ENCODE measurements at regions not wholly inside any gene's neighbourhood (a gene's known extent, or its start where the extent isn't known, plus 50 kb on each side); places are given as distances from the start of the nearest gene placed in this dataset.

DNA sequence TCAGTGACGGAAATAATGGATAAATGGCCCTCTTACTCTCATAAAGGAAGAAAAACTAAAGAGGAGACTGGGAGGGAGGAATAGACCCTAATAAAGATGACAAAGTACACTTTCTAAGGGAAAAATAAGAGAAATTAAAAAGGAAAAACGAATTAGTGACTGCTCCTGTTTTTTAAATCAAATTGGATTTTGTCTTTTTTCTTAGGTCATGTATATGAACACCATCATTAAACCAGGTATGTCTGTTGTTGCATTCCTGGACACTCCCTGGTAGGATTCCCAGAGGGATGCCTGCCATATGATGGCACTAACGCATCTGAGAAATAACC lies 59.4 kb upstream of the BTN3A2 start:
- DNase-seq (ENCODE audit: low read depth in 2 of 2): no peak

DNA sequence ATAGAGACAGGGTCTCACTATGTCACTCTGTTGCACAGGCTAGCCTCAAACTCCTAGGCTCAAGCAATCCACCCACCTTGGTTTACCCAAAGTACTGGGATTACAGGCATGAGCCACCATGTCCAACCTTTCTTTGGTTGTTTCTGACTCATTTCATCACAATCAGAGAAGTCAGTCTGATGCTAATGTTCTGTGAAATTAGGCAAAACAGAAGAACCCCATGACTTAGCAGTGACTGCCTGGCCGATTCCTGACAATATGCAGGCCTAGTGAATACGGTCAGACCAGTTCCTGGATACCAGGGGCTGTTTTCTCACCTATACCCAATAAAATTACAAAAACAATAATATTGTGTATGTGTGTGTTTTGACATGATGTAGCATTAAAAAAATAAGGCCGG lies 58.8 kb upstream of the BTN3A2 start:
- DNase-seq (ENCODE audit: low read depth in 2 of 2): no peak

DNA sequence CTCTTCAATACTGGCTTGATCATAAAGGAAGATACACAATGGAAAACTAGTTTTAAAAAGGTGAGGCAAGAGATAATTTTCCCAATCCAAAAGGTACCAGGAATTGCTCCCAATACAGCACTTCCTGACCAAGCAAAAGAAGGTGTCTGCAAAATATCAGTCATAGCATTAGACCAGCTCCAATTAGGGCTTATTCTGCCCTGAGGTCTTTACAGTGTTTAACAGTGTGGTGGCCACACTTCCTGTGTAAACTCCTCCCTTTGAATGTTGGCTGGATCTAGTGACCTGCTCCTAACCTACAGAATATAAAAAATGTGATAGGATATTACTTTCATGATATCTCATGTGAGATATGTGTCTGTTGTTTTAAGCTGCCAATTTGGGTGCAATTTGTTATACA lies 57.1 kb upstream of the BTN3A2 start:
- no peak for DNase-seq (ENCODE audit: low read depth in 2 of 2)

DNA sequence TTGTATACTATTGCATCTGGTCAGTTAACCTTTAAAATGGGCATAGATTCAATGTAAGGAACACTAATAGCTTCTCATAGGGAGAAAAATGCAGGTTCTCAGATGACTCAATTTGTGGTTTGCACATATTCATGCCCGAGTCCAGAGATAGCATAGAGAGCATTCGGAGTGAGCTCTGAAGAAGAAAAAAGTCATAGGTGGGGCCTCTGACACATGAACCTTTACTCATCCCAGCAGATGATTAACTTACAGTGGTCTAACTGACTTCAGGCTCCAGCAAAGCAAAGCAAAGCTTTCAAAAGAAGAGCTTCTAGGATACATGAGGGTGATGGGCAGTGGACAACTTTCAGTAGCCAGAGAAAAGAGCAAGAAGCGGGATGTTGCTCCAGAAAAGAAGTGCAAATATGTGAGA lies 55.3 kb upstream of the BTN3A2 start:
- DNase-seq (ENCODE audit: low read depth in 2 of 2): no peak

DNA sequence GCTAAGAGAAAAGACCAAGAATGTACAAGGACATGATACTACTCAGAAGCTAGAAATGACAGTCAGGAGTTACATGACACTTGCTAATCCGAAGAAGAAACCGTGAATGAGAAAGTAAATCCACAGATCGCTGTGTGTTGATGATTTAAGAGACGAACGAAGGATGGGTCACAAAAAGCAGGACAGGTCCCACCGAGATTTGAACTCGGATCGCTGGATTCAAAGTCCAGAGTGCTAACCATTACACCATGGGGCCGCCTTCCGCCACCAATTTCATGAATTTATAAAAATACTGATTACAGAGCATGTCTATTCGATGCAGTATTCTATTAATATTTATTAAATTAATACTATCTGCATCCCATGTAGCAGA lies 54.0 kb upstream of the BTN3A2 start:
- peak in 1 of 2 donors; percentile 36 for DNase-seq (ENCODE audit: low read depth in 2 of 2)

DNA sequence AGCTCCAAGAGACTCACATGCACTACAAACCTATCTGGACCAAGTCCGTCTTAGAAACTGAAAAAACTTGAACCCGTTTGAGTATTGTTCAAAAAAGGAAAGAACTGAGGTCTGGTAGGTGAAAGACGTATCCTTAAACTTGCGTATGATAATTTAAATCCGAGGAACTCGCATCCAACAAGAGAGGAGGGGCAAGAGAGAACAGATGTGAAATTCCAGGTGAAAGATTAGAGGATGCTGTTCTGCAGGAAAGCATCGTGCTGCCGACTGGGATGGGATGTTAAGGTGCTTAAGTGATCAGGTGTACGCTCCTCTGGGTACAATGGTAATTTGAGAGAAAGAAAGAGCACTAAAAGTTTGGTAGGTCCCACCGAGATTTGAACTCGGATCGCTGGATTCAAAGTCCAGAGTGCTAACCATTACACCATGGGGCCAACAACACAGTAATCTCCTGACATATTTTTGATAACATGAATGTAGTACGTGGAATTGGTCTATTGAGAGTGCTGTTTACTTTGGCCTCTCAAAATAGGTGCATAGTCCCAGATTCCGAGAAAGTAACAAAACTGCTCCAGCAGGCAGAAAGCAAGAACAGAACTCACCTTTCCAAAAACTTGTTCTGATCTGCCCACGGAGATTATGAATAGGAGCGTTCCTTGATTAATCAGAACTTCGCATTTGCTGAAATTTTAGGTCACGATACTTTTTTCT lies 53.5 kb upstream of the BTN3A2 start:
- peak; percentile 59 to 70 for DNase-seq (ENCODE audit: low read depth in 2 of 2)

DNA sequence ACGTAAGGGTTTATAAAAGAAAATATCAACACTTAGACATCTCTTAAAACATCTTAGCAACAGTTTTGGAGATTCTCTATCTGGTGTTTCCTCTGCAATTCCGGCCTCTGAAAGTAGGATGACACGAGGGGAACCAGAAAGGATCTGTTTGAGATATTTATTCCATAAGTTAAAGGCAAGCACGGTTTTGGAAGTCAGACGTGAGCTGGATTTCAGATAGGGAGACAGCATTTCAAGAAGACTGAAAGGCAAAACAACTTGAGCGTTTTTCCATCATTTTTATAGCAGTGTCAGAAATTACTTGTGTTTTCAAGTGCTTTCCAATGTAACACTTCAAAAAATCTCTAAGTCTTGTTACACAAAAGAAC lies 52.9 kb upstream of the BTN3A2 start:
- DNase-seq (ENCODE audit: low read depth in 2 of 2): no peak

DNA sequence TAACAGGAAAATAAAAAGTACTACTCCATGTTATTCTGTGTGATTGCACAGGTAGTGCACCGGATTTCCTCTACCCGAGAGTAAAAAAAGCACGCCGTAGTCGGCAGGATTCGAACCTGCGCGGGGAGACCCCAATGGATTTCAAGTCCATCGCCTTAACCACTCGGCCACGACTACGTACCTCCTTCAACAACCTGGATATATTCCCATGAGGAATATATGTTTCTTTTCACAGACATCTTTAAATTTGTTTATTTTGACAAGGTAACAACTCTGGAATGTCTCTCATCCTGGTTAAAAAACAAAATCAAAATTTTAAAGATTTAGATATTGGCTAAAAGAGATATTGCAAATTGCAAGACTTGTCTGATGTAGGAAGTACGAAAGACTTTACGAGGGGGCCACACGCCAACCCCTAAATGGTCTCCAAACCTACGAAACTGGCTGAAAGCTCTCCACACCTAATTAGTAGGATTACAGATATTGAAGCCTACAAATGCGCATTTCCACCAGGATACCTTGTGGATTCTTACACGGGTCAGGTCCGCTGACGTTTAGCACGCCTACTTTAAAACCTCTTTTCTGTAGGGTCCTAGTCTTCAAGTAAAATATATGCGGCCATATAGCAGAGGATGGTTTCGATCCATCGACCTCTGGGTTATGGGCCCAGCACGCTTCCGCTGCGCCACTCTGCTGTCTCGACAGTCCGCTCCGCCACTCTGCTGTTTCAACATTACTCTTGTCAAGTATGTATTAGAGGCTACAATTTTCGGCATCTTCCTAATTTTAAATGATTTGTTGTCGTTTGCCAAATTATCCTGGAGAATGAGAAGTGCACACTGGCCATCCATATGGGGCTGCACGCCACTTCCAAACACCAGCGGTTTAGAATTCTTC lies 52.2 kb upstream of the BTN3A2 start:
- peak; percentile 67 to 68 for DNase-seq (ENCODE audit: low read depth in 2 of 2)

Data from dermis microvascular lymphatic vessel endothelial cell (primary cell).